Activated CD4-positive, alpha-beta T cell treated with anti-CD3 and anti-CD28 coated beads, Interleukin-10, Interleukin-2, amounts not matched to agents 100 ng/mL and 50 ng/mL, durations not matched to agents 16 hours and 8 hours (primary cell): ENCODE measurements at regions not wholly inside any gene's neighbourhood (a gene's known extent, or its start where the extent isn't known, plus 50 kb on each side); places are given as distances from the start of the nearest gene placed in this dataset.

Source experiments
- DNase-seq: peaks from one replicate; pipeline ENCODE4 v3.0.0-alpha.2; 2020

DNA sequence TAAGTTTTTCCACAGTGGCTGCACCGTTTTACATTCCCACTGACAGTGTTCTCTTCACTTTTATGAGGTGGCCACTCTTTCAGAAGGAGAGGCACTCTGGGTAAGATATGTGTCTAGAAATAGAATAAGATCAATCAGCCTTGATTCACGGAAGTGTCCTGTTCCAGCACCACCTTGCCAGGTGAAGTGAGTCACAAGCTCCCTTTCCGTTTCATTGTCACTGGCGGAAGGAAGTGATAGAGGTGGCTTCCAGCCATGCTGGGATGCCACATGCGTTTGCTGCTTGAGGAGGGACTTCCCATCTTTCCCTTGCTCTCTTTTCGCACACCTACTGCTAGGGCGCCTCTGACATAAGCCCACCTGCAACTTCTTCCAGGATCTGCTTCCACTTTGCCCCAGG, 217.1 kb downstream of the PIK3R1 start:
- peak; percentile 35 for DNase-seq

DNA sequence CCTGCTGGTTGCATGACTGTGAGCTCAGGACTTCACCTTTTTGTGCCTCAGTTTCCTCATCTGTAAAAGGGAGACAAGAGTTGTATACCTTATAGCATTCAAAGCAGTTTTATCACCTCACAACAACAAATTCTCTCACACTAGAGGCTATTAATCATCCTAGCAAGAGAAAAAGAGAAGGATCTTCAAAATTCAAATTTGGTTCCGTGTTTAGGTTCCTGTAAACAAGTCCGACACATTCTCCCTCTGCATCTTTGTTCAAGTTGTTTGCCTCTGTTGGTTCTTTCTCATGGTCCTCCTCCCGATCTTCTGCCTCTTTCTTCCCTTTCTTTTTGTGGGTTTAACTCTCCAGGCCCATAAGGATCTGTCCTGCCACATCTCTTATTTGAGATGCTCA, 218.0 kb downstream of the PIK3R1 start:
- DNase-seq, result no peak

GRCh38 chr5:68433923-68434879, 218.6 kb downstream of the PIK3R1 start:
- DNase-seq, result peak; percentile 97

DNA sequence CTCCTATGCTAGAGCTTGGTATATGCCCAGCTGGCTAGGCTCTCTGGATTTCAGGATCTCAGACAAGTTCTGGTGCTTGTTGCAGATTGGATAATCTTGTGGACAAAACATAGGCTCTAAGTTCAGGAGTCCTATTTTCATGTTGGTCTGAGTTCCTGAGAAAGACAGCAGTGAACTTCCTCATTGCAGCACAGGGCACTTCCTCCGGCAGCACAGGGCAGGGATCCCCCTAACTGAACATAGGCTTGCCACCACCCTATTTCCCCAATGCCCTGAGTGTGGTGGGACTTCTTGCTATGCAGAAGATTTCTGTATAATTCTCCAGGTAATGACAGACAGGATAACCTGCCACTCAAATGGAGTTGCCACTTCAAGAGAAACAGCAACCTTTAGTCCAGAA, 220.1 kb downstream of the PIK3R1 start:
- DNase-seq, result no peak

GRCh38 chr5:68436686-68437520, 221.3 kb downstream of the PIK3R1 start:
- DNase-seq, result no peak

GRCh38 chr5:68438876-68439275, 223.3 kb downstream of the PIK3R1 start:
- DNase-seq, result no peak

DNA sequence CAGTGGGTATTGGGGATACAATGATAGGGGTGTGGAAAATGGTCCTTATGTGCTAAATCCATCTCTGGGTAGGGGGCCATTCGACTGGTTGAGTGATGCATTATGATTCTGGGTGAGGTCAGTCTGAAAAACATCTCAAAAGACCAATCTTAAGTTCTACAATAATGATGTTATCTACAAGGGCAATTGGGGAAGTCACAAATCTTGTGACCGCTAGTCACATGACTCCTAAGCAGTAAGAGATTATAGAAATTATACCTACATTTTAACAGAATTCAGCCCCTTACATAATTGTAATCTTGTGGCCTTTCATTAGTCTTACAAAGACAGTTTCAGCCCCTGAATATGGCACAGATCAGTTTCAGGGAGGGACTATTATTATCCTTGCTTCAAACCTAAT, 224.7 kb downstream of the PIK3R1 start:
- no peak for DNase-seq

- DNase-seq, result no peak
These were observed 225.1 kb downstream of the PIK3R1 start for GRCh38 chr5:68440651-68441050.

- peak; percentile 36 for DNase-seq
These were observed 225.9 kb downstream of the PIK3R1 start for GRCh38 chr5:68441309-68442073.

- no peak for DNase-seq
These were observed 227.5 kb downstream of the PIK3R1 start for GRCh38 chr5:68443091-68443490.

- DNase-seq, result no peak
These were observed 228.5 kb downstream of the PIK3R1 start for GRCh38 chr5:68444048-68444447.

DNA sequence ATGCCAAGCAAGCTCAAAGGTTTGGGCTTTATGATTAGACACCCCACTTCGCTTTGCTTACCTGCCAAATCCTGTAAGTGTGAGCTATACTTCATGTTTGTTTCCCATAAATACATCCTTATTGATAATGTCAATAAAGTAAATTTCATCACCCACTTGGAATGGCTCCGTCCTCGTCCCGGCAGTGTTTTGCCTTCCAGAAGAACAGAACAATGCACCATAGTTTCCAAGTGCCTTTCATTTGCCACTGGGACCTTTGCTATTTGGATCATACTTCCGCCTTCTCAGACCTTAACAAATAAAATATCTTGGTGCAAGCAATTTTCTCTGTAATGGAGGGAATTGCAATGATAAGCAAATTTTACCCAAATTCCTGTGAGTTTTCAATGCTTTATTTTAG, 229.3 kb downstream of the PIK3R1 start:
- no peak for DNase-seq

DNA sequence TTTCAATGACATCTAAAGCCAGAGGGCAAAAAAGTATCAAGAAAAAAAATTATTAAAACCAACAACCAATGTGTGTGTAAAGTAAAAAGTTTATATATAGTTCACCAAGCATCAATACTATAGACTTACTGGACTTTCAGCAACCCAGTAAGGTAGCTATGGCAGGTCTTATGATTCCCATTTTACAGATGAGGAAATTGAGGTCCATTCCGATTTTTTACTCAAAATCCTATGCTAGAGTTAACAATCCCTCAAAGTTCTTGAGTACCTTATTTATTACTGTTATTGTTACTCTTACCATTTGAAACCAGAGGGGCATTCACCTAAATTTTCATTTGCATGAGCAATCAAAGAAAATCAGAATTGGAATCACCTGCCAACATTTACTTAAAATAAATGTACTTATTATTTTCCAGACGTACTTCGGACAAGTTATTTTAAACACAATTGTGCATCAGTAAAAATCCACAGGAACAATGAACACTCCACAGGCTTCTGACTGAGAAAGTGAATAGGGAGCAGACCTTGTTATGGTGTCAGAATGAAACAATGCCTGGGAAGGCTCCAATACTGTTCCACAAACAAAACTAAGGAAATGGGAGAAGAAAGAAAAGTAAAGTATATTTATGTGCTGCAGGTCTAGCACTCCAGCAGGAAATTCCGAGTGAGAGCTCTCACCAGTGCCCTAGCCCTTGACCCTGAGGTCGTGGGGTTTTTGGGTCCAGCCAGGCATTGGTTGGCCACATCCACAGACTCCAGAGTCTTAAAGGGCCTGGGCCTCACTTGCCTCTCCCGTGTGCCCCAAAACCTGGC, 229.9 kb downstream of the PIK3R1 start:
- no peak for DNase-seq

- no peak for DNase-seq
These were observed 230.5 kb downstream of the PIK3R1 start for GRCh38 chr5:68446070-68446357.

- DNase-seq, result no peak
These were observed 230.9 kb downstream of the PIK3R1 start for GRCh38 chr5:68446487-68446894.

GRCh38 chr5:68447136-68447929, 231.8 kb downstream of the PIK3R1 start:
- no peak for DNase-seq

DNA sequence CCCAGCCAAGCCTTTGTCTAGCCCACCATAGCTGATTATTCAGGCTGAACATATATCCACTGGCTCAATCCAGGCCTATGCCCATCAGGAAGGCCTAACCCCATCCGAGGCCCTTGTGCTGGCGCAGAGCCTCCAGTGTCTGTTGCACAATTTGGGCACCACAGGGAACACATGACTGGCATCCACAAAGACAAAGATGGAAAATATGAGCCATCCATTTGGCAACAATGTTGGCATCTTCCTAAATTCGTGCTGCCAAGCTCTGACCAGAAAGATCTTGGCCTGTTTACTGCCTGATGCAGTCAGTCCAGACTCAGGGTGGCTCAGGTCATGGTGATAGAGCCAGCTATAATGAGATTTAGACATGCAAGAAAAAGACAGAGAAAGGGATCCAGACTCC, 233.8 kb downstream of the PIK3R1 start:
- no peak for DNase-seq

DNA sequence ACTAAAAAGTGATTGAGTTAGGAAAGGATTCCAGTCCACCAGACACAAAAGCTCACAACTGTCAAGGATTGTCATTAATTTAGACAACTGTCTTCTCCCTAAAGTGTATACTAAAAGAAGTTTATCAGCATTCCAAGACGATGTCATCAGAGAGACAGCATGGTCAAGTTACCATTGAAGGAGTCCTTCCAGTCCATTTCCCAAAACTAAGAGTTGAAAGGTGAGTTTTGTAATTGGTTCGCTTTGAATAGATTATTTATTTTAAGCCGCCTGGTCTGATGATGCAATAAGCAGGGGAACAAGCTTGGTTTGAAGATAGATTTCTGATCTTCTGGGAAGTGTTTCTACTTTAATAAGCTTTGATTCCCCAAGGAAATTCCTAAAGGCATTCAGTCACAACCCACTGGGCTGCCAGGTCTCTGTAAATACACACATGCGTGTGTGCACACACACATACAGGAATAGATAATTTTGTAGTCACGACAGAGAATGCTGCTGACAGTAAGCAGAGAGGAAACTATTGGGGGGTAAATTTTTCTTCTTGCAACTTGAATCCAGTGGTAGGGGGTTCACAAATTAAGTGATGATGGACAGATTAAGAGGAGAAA, 234.8 kb downstream of the PIK3R1 start:
- no peak for DNase-seq

DNA sequence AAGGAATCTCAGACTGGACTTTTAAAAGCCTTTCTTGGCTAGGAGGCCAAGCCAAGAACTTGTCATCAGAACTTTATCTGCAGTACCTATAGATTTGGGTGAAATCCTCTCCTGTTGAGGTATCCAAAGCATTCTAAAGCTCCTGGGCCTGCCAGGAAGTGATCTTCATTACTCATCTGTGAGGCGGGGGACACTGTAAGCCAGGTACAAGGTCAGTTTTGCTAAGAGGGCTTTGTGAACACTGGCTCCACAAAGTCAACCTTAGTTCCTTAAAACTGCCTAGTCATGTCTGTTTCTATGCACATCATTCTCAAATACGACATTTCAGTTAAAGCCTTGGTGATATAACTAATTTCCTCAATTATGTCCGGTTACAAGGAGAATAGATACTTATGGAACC, 236.7 kb downstream of the PIK3R1 start:
- no peak for DNase-seq

DNA sequence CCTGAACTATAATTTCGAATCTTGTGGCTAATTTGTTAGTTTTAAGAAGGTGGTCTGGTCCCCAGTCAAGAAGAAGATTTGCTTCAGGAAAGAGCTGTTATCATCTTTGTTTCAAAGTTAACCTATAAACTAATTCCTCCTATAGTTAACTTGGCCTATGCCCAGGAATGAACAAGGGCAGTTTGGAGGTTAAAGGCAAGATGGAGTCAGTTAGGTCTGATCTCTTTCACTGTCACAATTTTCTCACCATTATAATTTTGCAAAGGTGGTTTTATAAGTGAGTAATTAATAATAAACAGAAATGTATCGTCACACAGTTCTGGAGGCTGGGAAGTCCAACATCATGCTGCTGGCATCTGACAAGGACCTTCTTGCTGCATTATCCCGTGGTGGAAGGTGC, 238.6 kb downstream of the PIK3R1 start:
- no peak for DNase-seq

GRCh38 chr5:68454766-68455165, 239.2 kb downstream of the PIK3R1 start:
- DNase-seq, result no peak
